ENCODE measurements at regions not wholly inside any gene's neighbourhood (a gene's known extent, or its start where the extent isn't known, plus 50 kb on each side); places are given as distances from the start of the nearest gene placed in this dataset.

- DNase-seq (ENCODE audit: low spot score), result no peak
Observed at GRCh38 chr7:16137944-16138343, 283.4 kb downstream of the CRPPA start.

- no peak for DNase-seq (ENCODE audit: low spot score)
Observed at GRCh38 chr7:16136896-16137295, 284.4 kb downstream of the CRPPA start.

GRCh38 chr7:16135658-16136057 lies 285.7 kb downstream of the CRPPA start:
- DNase-seq (ENCODE audit: low spot score), result no peak

- DNase-seq (ENCODE audit: low spot score), result no peak
Observed at GRCh38 chr7:16130111-16131110, 290.9 kb downstream of the CRPPA start.

- no peak for DNase-seq (ENCODE audit: low spot score)
Observed at GRCh38 chr7:16129431-16130110, 291.8 kb downstream of the CRPPA start.

- DNase-seq (ENCODE audit: low spot score), result no peak
Observed at GRCh38 chr7:16123117-16123770, 298.1 kb downstream of the CRPPA start.

GRCh38 chr7:16121876-16122390 lies 299.4 kb downstream of the CRPPA start:
- DNase-seq (ENCODE audit: low spot score), result no peak

GRCh38 chr7:16115374-16115773 lies 306.0 kb downstream of the CRPPA start:
- DNase-seq (ENCODE audit: low spot score), result no peak

GRCh38 chr7:16114633-16115032 lies 306.7 kb downstream of the CRPPA start:
- no peak for DNase-seq (ENCODE audit: low spot score)

GRCh38 chr7:16114071-16114470 lies 307.3 kb downstream of the CRPPA start:
- no peak for DNase-seq (ENCODE audit: low spot score)

- no peak for DNase-seq (ENCODE audit: low spot score)
Observed at GRCh38 chr7:16113058-16113457, 308.3 kb downstream of the CRPPA start.

GRCh38 chr7:16106869-16107268 lies 314.5 kb downstream of the CRPPA start:
- no peak for DNase-seq (ENCODE audit: low spot score)

GRCh38 chr7:16106300-16106699 lies 315.0 kb downstream of the CRPPA start:
- no peak for DNase-seq (ENCODE audit: low spot score)

- DNase-seq (ENCODE audit: low spot score), result no peak
Observed at GRCh38 chr7:16099302-16099849, 322.0 kb downstream of the CRPPA start.

- no peak for DNase-seq (ENCODE audit: low spot score)
Observed at GRCh38 chr7:16098585-16099179, 322.7 kb downstream of the CRPPA start.

- no peak for DNase-seq (ENCODE audit: low spot score)
Observed at GRCh38 chr7:16098058-16098457, 323.3 kb downstream of the CRPPA start.

GRCh38 chr7:16095171-16095950 lies 326.0 kb downstream of the CRPPA start:
- DNase-seq (ENCODE audit: low spot score), result no peak

GRCh38 chr7:16094651-16095050 lies 326.7 kb downstream of the CRPPA start:
- DNase-seq (ENCODE audit: low spot score), result no peak

GRCh38 chr7:16092711-16093110 lies 328.6 kb downstream of the CRPPA start:
- no peak for DNase-seq (ENCODE audit: low spot score)

- no peak for DNase-seq (ENCODE audit: low spot score)
Observed at GRCh38 chr7:16091701-16092310, 329.5 kb downstream of the CRPPA start.

All from cerebellar cortex (tissue), 1 donor.